ENCODE measurements at regions not wholly inside any gene's neighbourhood (a gene's known extent, or its start where the extent isn't known, plus 50 kb on each side); places are given as distances from the start of the nearest gene placed in this dataset.

- ATAC-seq (replicated peaks in 6 of 8): peak in 7 of 8 experiments; percentile 30 to 98 (median 91)
- in situ Hi-C loops (cut with MboI; ENCODE audit: low pct_unique_long_range_greater_than_20kb in 2 of 9, low sequenced_read_pairs in 9 of 9, unreplicated experiment in 9 of 9): no loop called here
- WGBS, 10 experiments: 10 to 70% (median 50%) methylated on average over 1 to 7 of the region's 7 CpGs
- H3K27ac ChIP-seq: peak overlapping the region; percentile 28 to 43
- H3K4me3 ChIP-seq: no peak overlapping the region
- peaks cover 8 to 16% of the 10 kb centered on the region in 2 donors for H3K4me1 ChIP-seq (replicated peaks in 1 of 2)
Measured at GRCh38 chr10:31186225-31187000, 132.6 kb upstream of the ZEB1 start.

DNA sequence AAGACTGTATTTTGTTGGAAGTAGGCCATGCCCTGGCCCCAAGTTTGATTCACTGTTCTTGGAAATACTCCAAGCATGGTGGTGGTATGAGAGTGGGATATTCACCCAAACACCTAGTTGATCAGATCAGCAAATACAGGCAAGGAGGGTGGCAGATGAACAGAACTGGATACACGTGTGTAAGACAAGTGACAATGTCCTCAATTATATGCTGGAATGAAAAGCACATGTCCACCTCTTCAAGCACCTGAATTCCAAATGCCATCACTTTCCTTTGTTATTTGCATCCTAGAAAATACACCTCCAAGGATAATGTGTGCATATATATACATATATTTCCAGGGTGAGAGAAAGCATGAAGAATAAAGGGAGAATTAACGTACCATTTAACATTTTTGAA, 131.8 kb upstream of the ZEB1 start:
- peak overlapping the region in 1 of 2 donors; percentile 34 for H3K27ac ChIP-seq
- no peak for ATAC-seq (replicated peaks in 6 of 8)
- in situ Hi-C loops (cut with MboI; ENCODE audit: low pct_unique_long_range_greater_than_20kb in 2 of 9, low sequenced_read_pairs in 9 of 9, unreplicated experiment in 9 of 9): no loop called here

DNA sequence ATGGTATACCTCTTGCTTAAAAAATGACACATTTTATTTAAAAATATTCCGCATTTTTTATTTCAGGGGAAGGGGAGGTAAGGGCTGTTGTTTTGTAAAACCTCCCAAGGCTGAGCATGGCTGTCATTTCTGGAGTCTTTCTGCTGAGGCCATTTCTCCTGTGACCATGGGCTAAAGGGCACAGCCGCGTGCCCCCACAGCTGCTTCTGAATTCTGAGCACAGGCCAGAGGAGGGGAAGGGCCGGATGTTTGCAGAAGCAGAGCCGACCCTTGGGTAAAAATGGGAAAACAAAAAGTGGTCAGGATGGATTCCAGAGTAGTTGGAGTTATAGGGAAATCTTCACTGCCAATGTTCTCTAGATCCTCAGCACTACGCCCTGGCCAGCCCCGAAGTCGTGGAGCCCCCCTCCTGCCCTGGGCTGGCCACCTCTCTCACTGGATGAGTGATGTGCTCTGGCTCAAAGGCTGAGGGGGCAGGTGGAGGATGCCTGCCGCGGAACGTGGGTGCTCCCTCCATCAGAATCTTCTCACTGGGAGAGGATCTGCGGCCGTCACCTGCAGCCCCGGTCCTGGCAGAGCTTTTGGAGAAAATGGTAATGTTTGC, 131.3 kb upstream of the ZEB1 start:
- ATAC-seq (replicated peaks in 6 of 8): no peak
- Histone ChIP-seq H3K27ac (no peak overlapping the region), H3K4me1 (replicated peaks in 1 of 2) (peaks cover 8 to 16% of the 10 kb centered on the region in 2 donors), H3K4me3 (no peak overlapping the region)
- WGBS, 10 experiments: 67 to 100% (median 90%) methylated on average over 1 to 7 of the region's 14 CpGs; no CpG with 5 or more reads in 4 of the 10 experiments
- in situ Hi-C loops (cut with MboI; ENCODE audit: low pct_unique_long_range_greater_than_20kb in 2 of 9, low sequenced_read_pairs in 9 of 9, unreplicated experiment in 9 of 9): no loop called here

More for the DNA sequence above, 131.8 kb upstream of the ZEB1 start:
- Histone ChIP-seq H3K4me1 (replicated peaks in 1 of 2) (peaks cover 8 to 16% of the 10 kb centered on the region in 2 donors), H3K4me3 (no peak overlapping the region)
- 40 to 100% (median 96%) methylated on average over 1 to 2 of the region's 2 CpGs; no CpG with 5 or more reads in 2 of the 10 experiments for WGBS, 10 experiments

DNA sequence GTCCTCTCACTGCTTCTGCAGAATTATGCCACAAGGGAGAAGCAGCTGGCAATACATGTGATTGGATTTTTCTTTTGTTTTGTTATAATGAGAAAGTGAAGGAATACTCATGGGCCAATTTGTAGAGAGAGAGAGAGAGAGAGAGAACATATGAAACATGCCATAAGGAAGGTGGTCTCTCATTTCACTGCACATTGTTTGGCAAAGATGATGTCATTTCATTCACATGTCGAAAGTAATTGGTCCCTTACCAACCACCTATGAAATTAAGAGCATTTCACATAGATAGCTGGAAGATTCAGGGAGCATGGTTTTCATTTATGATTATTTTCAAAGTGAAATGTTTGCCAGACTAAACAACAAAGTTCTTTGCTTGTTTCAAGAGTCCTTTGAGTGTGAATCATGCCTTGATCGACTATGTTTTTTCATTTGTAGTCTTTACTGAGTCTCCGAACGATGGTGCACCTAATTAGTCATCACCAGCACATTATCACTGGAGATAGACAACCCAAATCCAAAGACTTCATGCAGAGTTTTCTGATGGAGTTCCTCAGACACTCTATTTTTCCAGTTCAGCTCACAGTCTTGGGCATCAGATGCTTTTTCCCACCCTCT, 130.1 kb upstream of the ZEB1 start:
- Histone ChIP-seq H3K4me3 (no peak overlapping the region), H3K4me1 (replicated peaks in 1 of 2) (peaks cover 8 to 16% of the 10 kb centered on the region in 2 donors), H3K27ac (no peak overlapping the region)
- in situ Hi-C loops (cut with MboI; ENCODE audit: low pct_unique_long_range_greater_than_20kb in 2 of 9, low sequenced_read_pairs in 9 of 9, unreplicated experiment in 9 of 9): no loop called here
- no peak for ATAC-seq (replicated peaks in 6 of 8)
- WGBS, 10 experiments: 0 to 95% (median 85%) methylated on average over 1 to 4 of the region's 4 CpGs

GRCh38 chr10:31190488-31190887, 128.5 kb upstream of the ZEB1 start:
- H3K4me1 ChIP-seq (replicated peaks in 1 of 2): peaks cover 8 to 16% of the 10 kb centered on the region in 2 donors
- no peak for ATAC-seq (replicated peaks in 6 of 8)
- WGBS, 10 experiments: 80 to 100% (median 100%) methylated on average over 1 to 2 of the region's 2 CpGs; no CpG with 5 or more reads in 3 of the 10 experiments
- in situ Hi-C loops (cut with MboI; ENCODE audit: low pct_unique_long_range_greater_than_20kb in 2 of 9, low sequenced_read_pairs in 9 of 9, unreplicated experiment in 9 of 9): no loop called here
- no peak overlapping the region for H3K4me3 ChIP-seq
- H3K27ac ChIP-seq: no peak overlapping the region

DNA sequence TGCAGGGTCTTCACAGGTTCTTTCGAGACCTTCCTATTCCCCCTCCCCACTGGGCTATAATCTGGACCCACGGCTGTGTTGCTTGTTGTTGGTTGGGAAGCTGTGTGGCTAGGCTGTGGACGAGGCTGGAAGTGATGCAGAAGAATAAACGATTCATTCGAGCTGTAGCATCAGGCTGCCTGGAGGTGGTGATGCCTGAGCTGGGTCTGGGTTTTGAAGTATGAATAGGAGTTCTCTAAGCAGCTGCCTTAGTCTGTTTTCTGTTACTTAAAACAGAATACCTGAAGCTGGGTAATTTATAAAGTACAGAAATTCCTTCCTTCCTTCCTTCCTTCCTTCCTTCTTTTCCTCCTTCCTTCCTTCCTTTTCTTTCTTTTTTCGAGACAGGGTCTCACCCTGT, 126.5 kb upstream of the ZEB1 start:
- H3K4me3 ChIP-seq: no peak overlapping the region
- 38 to 95% (median 89%) methylated on average over 1 to 5 of the region's 6 CpGs; no CpG with 5 or more reads in 2 of the 10 experiments for WGBS, 10 experiments
- no peak for ATAC-seq (replicated peaks in 6 of 8)
- no peak overlapping the region for H3K27ac ChIP-seq
- peaks cover 2% of the 10 kb centered on the region in 2 donors for H3K4me1 ChIP-seq (replicated peaks in 1 of 2)
- in situ Hi-C loops (cut with MboI; ENCODE audit: low pct_unique_long_range_greater_than_20kb in 2 of 9, low sequenced_read_pairs in 9 of 9, unreplicated experiment in 9 of 9): no loop called here

- no peaks in the 10 kb centered on the region for H3K4me1 ChIP-seq (replicated peaks in 1 of 2)
- WGBS, 10 experiments: 23 to 100% (median 83%) methylated on average over 1 to 4 of the region's 4 CpGs; no CpG with 5 or more reads in 1 of the 10 experiments
- H3K27ac ChIP-seq: no peak overlapping the region
- no peak overlapping the region for H3K4me3 ChIP-seq
- no peak for ATAC-seq (replicated peaks in 6 of 8)
- in situ Hi-C loops (cut with MboI; ENCODE audit: low pct_unique_long_range_greater_than_20kb in 2 of 9, low sequenced_read_pairs in 9 of 9, unreplicated experiment in 9 of 9): no loop called here
Measured at GRCh38 chr10:31194986-31195385, 124.0 kb upstream of the ZEB1 start.

GRCh38 chr10:31197886-31198285, 121.1 kb upstream of the ZEB1 start:
- H3K4me3 ChIP-seq: no peak overlapping the region
- WGBS, 10 experiments: 46 to 100% (median 77%) methylated on average over 1 to 5 of the region's 5 CpGs; no CpG with 5 or more reads in 1 of the 10 experiments
- ATAC-seq (replicated peaks in 6 of 8): no peak
- no peaks in the 10 kb centered on the region for H3K4me1 ChIP-seq (replicated peaks in 1 of 2)
- in situ Hi-C loops (cut with MboI; ENCODE audit: low pct_unique_long_range_greater_than_20kb in 2 of 9, low sequenced_read_pairs in 9 of 9, unreplicated experiment in 9 of 9): no loop called here
- H3K27ac ChIP-seq: no peak overlapping the region

- no peak for ATAC-seq (replicated peaks in 6 of 8)
- no peak overlapping the region for H3K27ac ChIP-seq
Measured at GRCh38 chr10:31204090-31204489, 114.9 kb upstream of the ZEB1 start.

DNA sequence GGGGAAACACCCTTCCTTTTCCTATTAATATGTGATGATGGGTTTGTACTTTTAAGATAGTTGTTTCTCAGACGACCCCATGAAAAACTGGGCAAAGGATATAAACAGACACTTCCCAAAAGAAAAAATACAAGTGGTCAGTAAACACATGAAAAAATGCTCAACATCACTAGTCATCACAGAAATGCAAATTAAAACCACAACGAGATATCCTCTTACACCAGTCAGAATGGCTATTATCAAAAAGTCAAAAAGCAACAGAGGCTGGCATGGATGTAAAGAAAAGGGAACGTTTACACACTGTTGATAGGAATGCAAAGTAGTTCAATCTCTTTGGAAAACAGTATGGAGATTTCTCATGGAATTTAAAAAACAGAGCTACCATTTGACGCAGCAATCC, 111.4 kb upstream of the ZEB1 start:
- WGBS, 10 experiments: 13 to 68% (median 33%) methylated on average over 1 to 4 of the region's 4 CpGs
- H3K4me3 ChIP-seq: no peak overlapping the region
- peaks cover 0 to 4% of the 10 kb centered on the region in 2 donors for H3K4me1 ChIP-seq (replicated peaks in 1 of 2)
- ATAC-seq (replicated peaks in 6 of 8): peak in 1 of 8 experiments; percentile 61
- in situ Hi-C loops (cut with MboI; ENCODE audit: low pct_unique_long_range_greater_than_20kb in 2 of 9, low sequenced_read_pairs in 9 of 9, unreplicated experiment in 9 of 9): loop anchor here in 1 of 9 experiments (25.0 kb wide), 1 partner anchor 95 kb away; no protein-coding TSS in a partner anchor
- H3K27ac ChIP-seq: no peak overlapping the region

More at GRCh38 chr10:31204090-31204489, 114.9 kb upstream of the ZEB1 start:
- in situ Hi-C loops (cut with MboI; ENCODE audit: low pct_unique_long_range_greater_than_20kb in 2 of 9, low sequenced_read_pairs in 9 of 9, unreplicated experiment in 9 of 9): loop anchor here in 1 of 9 experiments (25.0 kb wide), 1 partner anchor 92 kb away; no protein-coding TSS in a partner anchor
- H3K4me3 ChIP-seq: no peak overlapping the region
- WGBS, 10 experiments: 50 to 100% (median 83%) methylated on average over 1 to 4 of the region's 4 CpGs; no CpG with 5 or more reads in 1 of the 10 experiments
- no peaks in the 10 kb centered on the region for H3K4me1 ChIP-seq (replicated peaks in 1 of 2)

- in situ Hi-C loops (cut with MboI; ENCODE audit: low pct_unique_long_range_greater_than_20kb in 2 of 9, low sequenced_read_pairs in 9 of 9, unreplicated experiment in 9 of 9): loop anchor here in 1 of 9 experiments (25.0 kb wide), 1 partner anchor 97 kb away; no protein-coding TSS in a partner anchor
- Histone ChIP-seq H3K4me3 (no peak overlapping the region), H3K27ac (no peak overlapping the region), H3K4me1 (replicated peaks in 1 of 2) (peaks cover 2 to 4% of the 10 kb centered on the region in 2 donors)
- 0 to 20% methylated on average over 1 to 2 of the region's 7 CpGs; no CpG with 5 or more reads in 8 of the 10 experiments for WGBS, 10 experiments
- ATAC-seq (replicated peaks in 6 of 8): peak in 6 of 8 experiments; percentile 18 to 80 (median 40)
Measured at GRCh38 chr10:31209478-31209877, 109.5 kb upstream of the ZEB1 start.

GRCh38 chr10:31210190-31210589, 108.8 kb upstream of the ZEB1 start:
- in situ Hi-C loops (cut with MboI; ENCODE audit: low pct_unique_long_range_greater_than_20kb in 2 of 9, low sequenced_read_pairs in 9 of 9, unreplicated experiment in 9 of 9): loop anchor here in 1 of 9 experiments (25.0 kb wide), 1 partner anchor 98 kb away; no protein-coding TSS in a partner anchor

More at GRCh38 chr10:31210190-31210589, 108.8 kb upstream of the ZEB1 start:
- WGBS, 10 experiments: 90 to 100% (median 94%) methylated on average over 1 to 7 of the region's 7 CpGs; no CpG with 5 or more reads in 2 of the 10 experiments
- no peak for ATAC-seq (replicated peaks in 6 of 8)
- H3K4me1 ChIP-seq (replicated peaks in 1 of 2): peaks cover 2 to 4% of the 10 kb centered on the region in 2 donors
- no peak overlapping the region for H3K4me3 ChIP-seq
- no peak overlapping the region for H3K27ac ChIP-seq

All from motor neuron (in vitro differentiated cells).